ENCODE measurements at regions not wholly inside any gene's neighbourhood (a gene's known extent, or its start where the extent isn't known, plus 50 kb on each side); places are given as distances from the start of the nearest gene placed in this dataset.

GRCh38 chr5:89060768-89061167, 177.8 kb upstream of the MEF2C start:
- no peak for TF ChIP-seq EZH2phosphoT487 (IDR thresholded peaks at IDR 0.05; ENCODE audit: borderline replicate concordance, low read depth, low read length)
- TF ChIP-seq, protein P1, sequence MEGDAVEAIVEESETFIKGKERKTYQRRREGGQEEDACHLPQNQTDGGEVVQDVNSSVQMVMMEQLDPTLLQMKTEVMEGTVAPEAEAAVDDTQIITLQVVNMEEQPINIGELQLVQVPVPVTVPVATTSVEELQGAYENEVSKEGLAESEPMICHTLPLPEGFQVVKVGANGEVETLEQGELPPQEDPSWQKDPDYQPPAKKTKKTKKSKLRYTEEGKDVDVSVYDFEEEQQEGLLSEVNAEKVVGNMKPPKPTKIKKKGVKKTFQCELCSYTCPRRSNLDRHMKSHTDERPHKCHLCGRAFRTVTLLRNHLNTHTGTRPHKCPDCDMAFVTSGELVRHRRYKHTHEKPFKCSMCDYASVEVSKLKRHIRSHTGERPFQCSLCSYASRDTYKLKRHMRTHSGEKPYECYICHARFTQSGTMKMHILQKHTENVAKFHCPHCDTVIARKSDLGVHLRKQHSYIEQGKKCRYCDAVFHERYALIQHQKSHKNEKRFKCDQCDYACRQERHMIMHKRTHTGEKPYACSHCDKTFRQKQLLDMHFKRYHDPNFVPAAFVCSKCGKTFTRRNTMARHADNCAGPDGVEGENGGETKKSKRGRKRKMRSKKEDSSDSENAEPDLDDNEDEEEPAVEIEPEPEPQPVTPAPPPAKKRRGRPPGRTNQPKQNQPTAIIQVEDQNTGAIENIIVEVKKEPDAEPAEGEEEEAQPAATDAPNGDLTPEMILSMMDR (conservative IDR thresholded peaks at IDR 0.05; ENCODE audit: low read length) = no peak

Measured in OCI-LY7 (cell line).